ENCODE measurements at regions not wholly inside any gene's neighbourhood (a gene's known extent, or its start where the extent isn't known, plus 50 kb on each side); places are given as distances from the start of the nearest gene placed in this dataset.

GRCh38 chr10:126777714-126778113, 107.2 kb upstream of the C10orf90 start:
- no peak for TF ChIP-seq POLR2A (IDR thresholded peaks at IDR 0.05)
- TF ChIP-seq CTCF (IDR thresholded peaks at IDR 0.05) = no peak

All from body of pancreas (tissue), 4 donors.